ENCODE measurements at regions not wholly inside any gene's neighbourhood (a gene's known extent, or its start where the extent isn't known, plus 50 kb on each side); places are given as distances from the start of the nearest gene placed in this dataset.

- intact Hi-C loops (cut with DNase I; ENCODE audit: low total_unique reads) = no loop called here
- no peak for DNase-seq (ENCODE audit: low spot score in 2 of 2)
- H3K4me3 ChIP-seq (ENCODE audit: low read depth, poor library complexity, severe bottlenecking) = no peak overlapping the region
- WGBS, 2 donors = 54 to 60% methylated on average over 3 of the region's 3 CpGs
- TF ChIP-seq POLR2A (IDR thresholded peaks at IDR 0.05) = no peak
- TF ChIP-seq, protein P1, sequence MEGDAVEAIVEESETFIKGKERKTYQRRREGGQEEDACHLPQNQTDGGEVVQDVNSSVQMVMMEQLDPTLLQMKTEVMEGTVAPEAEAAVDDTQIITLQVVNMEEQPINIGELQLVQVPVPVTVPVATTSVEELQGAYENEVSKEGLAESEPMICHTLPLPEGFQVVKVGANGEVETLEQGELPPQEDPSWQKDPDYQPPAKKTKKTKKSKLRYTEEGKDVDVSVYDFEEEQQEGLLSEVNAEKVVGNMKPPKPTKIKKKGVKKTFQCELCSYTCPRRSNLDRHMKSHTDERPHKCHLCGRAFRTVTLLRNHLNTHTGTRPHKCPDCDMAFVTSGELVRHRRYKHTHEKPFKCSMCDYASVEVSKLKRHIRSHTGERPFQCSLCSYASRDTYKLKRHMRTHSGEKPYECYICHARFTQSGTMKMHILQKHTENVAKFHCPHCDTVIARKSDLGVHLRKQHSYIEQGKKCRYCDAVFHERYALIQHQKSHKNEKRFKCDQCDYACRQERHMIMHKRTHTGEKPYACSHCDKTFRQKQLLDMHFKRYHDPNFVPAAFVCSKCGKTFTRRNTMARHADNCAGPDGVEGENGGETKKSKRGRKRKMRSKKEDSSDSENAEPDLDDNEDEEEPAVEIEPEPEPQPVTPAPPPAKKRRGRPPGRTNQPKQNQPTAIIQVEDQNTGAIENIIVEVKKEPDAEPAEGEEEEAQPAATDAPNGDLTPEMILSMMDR (IDR thresholded peaks at IDR 0.05) = no peak
Observed at GRCh38 chr3:116939091-116939490, 229.5 kb downstream of the TUSC7 start.

GRCh38 chr3:116939550-116939949 is 230.0 kb downstream of the TUSC7 start:
- TF ChIP-seq, protein P1 (IDR thresholded peaks at IDR 0.05) = no peak
- no peak for TF ChIP-seq POLR2A (IDR thresholded peaks at IDR 0.05)

DNA sequence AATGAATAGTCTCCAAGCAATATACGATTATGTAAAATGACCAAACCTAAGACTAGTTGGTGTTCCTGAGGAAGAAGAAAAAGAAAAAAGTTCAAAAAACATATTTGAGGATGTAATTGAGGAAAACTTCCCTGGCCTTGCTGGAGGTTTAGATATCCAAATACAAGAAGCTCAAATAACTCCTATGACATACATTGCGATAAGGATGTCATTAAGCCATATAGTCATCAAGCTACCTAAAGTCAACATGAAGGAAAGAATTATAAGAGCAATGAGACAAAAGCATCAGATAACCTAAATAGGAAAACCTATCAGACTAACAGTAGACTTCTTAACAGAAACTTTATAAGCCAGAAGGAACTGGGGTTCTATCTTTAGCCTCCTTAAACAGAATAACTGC is 231.1 kb downstream of the TUSC7 start:
- intact Hi-C loops (cut with DNase I; ENCODE audit: low total_unique reads) = no loop called here
- WGBS, 2 donors = 93 to 96% methylated on average over 2 of the region's 2 CpGs
- TF ChIP-seq POLR2A (IDR thresholded peaks at IDR 0.05) = no peak
- TF ChIP-seq, protein P1 (IDR thresholded peaks at IDR 0.05) = no peak
- no peak overlapping the region for H3K4me3 ChIP-seq (ENCODE audit: low read depth, poor library complexity, severe bottlenecking)
- DNase-seq (ENCODE audit: low spot score in 2 of 2) = no peak

More at GRCh38 chr3:116939550-116939949, 230.0 kb downstream of the TUSC7 start:
- no peak overlapping the region for H3K4me3 ChIP-seq (ENCODE audit: low read depth, poor library complexity, severe bottlenecking)
- no peak for DNase-seq (ENCODE audit: low spot score in 2 of 2)
- intact Hi-C loops (cut with DNase I; ENCODE audit: low total_unique reads) = no loop called here

DNA sequence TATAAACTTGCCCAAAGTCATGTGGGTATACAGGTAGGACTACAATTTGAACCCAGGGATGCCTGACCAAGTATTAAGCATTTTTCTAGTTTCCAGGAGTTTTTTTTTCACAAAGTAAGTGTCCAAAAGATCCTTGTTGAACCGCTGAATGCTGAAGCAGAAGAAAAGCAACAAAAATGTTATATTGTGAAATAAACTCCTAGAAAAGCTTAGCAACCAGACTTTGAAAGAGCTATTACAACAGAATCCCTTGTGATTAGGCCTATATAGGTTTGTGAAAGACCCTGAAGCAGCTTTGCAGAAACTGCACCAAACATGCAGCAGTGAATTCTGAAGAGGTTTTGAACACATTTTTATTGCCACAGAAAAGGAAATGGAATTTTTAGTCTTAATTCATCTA is 236.8 kb downstream of the TUSC7 start:
- intact Hi-C loops (cut with DNase I; ENCODE audit: low total_unique reads) = no loop called here
- DNase-seq (ENCODE audit: low spot score in 2 of 2) = no peak
- 79 to 83% methylated on average over 1 of the region's 1 CpG for WGBS, 2 donors
- no peak overlapping the region for H3K4me3 ChIP-seq (ENCODE audit: low read depth, poor library complexity, severe bottlenecking)
- TF ChIP-seq, protein P1 (IDR thresholded peaks at IDR 0.05) = no peak
- no peak for TF ChIP-seq POLR2A (IDR thresholded peaks at IDR 0.05)

GRCh38 chr3:116947148-116947547 is 237.6 kb downstream of the TUSC7 start:
- WGBS, 2 donors = 85 to 93% methylated on average over 3 of the region's 3 CpGs
- H3K4me3 ChIP-seq (ENCODE audit: low read depth, poor library complexity, severe bottlenecking) = no peak overlapping the region
- no peak for TF ChIP-seq POLR2A (IDR thresholded peaks at IDR 0.05)
- TF ChIP-seq, protein P1 (IDR thresholded peaks at IDR 0.05) = no peak
- intact Hi-C loops (cut with DNase I; ENCODE audit: low total_unique reads) = no loop called here
- no peak for DNase-seq (ENCODE audit: low spot score in 2 of 2)

- intact Hi-C loops (cut with DNase I; ENCODE audit: low total_unique reads) = no loop called here
- DNase-seq (ENCODE audit: low spot score in 2 of 2) = no peak
- TF ChIP-seq, protein P1 (IDR thresholded peaks at IDR 0.05) = no peak
- no peak for TF ChIP-seq POLR2A (IDR thresholded peaks at IDR 0.05)
- WGBS, 2 donors = 62 to 64% methylated on average over 3 of the region's 3 CpGs
- no peak overlapping the region for H3K4me3 ChIP-seq (ENCODE audit: low read depth, poor library complexity, severe bottlenecking)
Observed at GRCh38 chr3:116947809-116948208, 238.2 kb downstream of the TUSC7 start.

All from lower leg skin (tissue), 4 donors.